HFF-Myc (cell line): ENCODE measurements at regions not wholly inside any gene's neighbourhood (a gene's known extent, or its start where the extent isn't known, plus 50 kb on each side); places are given as distances from the start of the nearest gene placed in this dataset.

ENCODE experiments used
- DNase-seq: peaks from one replicate; pipeline ENCODE4 v3.0.0-alpha.2; 2011; ENCODE audit warnings: low read depth; ENCODE audit errors: extremely low read depth
- H3K4me3 ChIP-seq: replicated peaks from 2 replicates; pipeline ENCODE4 v1.5.1; 2011; ENCODE audit warnings: low read depth, mild to moderate bottlenecking, control low read depth, low read length
- TF ChIP-seq, protein P1 (sequence below): IDR thresholded peaks from 2 replicates; pipeline ENCODE4 v1.5.1; 2012; ENCODE audit warnings: mild to moderate bottlenecking, low read depth, low read length, control low read depth; ENCODE audit errors: missing control alignments

- no peak overlapping the region for H3K4me3 ChIP-seq
- DNase-seq = no peak
- TF ChIP-seq, protein P1, sequence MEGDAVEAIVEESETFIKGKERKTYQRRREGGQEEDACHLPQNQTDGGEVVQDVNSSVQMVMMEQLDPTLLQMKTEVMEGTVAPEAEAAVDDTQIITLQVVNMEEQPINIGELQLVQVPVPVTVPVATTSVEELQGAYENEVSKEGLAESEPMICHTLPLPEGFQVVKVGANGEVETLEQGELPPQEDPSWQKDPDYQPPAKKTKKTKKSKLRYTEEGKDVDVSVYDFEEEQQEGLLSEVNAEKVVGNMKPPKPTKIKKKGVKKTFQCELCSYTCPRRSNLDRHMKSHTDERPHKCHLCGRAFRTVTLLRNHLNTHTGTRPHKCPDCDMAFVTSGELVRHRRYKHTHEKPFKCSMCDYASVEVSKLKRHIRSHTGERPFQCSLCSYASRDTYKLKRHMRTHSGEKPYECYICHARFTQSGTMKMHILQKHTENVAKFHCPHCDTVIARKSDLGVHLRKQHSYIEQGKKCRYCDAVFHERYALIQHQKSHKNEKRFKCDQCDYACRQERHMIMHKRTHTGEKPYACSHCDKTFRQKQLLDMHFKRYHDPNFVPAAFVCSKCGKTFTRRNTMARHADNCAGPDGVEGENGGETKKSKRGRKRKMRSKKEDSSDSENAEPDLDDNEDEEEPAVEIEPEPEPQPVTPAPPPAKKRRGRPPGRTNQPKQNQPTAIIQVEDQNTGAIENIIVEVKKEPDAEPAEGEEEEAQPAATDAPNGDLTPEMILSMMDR = no peak
These were observed 109.7 kb upstream of the FOXQ1 start for GRCh38 chr6:1202201-1202600.

- TF ChIP-seq, protein P1 = no peak
- no peak overlapping the region for H3K4me3 ChIP-seq
- no peak for DNase-seq
These were observed 110.2 kb upstream of the FOXQ1 start for GRCh38 chr6:1201547-1202200.

DNA sequence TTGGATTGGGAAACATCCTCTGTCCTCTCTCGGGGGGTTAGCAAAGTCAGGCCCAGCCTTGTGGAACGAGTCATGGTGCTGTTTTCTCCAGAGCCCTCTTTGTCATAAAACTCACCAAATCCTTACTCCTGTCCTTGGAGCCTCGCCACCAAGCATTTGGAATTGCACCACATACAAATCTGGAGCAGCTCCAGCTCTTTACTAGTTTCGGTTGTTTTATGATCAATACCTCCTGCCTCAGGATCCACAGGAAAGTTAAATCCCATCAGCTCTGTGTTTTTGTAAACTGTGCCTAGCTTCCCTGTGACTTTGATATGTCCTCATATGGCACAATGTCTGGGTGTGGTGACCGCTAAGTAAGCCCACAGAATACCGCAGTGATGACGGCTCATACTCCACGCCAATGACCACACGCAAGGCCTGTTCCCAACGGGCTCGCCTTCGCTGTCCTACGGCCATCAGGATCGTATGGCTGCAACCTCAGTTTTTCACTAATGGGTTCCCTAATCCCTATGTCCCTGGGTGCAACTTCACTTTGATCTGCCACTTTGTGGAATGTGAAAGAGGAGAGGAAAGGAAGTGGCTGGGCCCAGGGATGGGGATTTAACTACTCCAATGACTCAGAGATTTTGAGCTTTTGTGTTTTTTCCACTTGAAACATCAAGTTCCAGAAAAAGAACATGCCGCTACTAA is 111.3 kb upstream of the FOXQ1 start:
- TF ChIP-seq, protein P1 = no peak
- H3K4me3 ChIP-seq = 0 out of 2 replicates have a peak overlapping the region, but pooled peaks have one; percentile 0
- peak; percentile 97 for DNase-seq

DNA sequence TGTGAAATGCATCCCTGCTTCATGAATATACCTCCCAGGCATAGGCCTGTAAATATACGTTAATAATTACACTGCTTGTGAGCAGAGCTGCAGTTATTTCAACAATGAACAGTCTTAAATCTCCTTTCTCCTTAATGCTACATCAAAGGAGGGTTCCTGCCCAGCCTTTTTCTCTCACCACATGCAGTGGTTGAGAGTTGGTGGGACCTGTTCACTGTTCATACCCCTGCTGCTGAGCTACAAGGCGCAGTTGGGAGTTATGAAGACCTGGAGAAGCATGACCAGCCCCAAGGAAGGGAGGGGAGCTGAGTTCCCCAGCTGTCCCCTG is 111.9 kb upstream of the FOXQ1 start:
- no peak for DNase-seq
- 0 out of 2 replicates have a peak overlapping the region, but pooled peaks have one; percentile 0 for H3K4me3 ChIP-seq
- TF ChIP-seq, protein P1 = no peak

DNA sequence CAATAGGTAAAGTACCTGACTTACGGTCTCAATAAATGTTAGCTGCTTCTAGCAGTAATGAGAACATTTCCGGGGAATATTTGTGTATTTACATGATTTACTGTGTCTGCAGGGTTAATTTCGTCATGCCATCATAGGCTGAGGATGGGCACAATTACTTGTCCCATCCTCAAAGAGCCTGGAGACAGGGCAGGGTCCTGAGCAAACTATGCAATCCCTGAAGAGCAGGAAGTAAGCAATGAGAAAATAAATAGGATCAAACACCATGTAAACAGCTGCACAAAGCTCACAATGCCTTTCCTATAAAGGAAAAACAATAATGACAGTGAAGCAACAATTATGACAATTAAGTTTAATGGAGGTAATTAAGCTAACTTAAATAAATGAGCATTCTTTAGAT is 114.6 kb upstream of the FOXQ1 start:
- no peak overlapping the region for H3K4me3 ChIP-seq
- TF ChIP-seq, protein P1 = no peak
- DNase-seq = no peak

- H3K4me3 ChIP-seq = no peak overlapping the region
- TF ChIP-seq, protein P1 = no peak
- no peak for DNase-seq
These were observed 120.7 kb upstream of the FOXQ1 start for GRCh38 chr6:1191141-1191630.
